CD4-positive, alpha-beta T cell (primary cell): ENCODE measurements at regions not wholly inside any gene's neighbourhood (a gene's known extent, or its start where the extent isn't known, plus 50 kb on each side); places are given as distances from the start of the nearest gene placed in this dataset.

Experiments
- ATAC-seq: fragments of 200-7000 bp; cut with Tn5 transposase; one replicate; pipeline ENCODE4 v1.10.0; 2022; ENCODE audit warnings: mild to moderate bottlenecking; ENCODE audit not compliant: poor library complexity
- CTCF ChIA-PET: fragments of 350-600 bp; sonication (Branson Sonifier 250); formaldehyde crosslinking; loops from one replicate; lab custom pipeline; 2021; ENCODE audit warnings: antibody characterized with exemption, inconsistent platforms; lab: Charles Lee
- POLR2A ChIA-PET: fragments of 350-600 bp; sonication (Branson Sonifier 250); formaldehyde crosslinking; loops from one replicate; lab custom pipeline; 2021; ENCODE audit warnings: antibody characterized with exemption, inconsistent platforms; lab: Charles Lee
- DNase-seq, 14 experiments: peaks; one replicate each; pipeline ENCODE4 v3.0.0-alpha.2; 2013 to 2020; ENCODE audit warnings: mixed read lengths in 2 of 14
- H3K27ac ChIP-seq, 2 donors: one replicate each; pipeline versions ENCODE4 v1.5.1 to v1.7.0; 2013; ENCODE audit warnings: low read length in 2 of 2, low read depth in 1 of 2, mild to moderate bottlenecking in 1 of 2
- H3K27me3 ChIP-seq, 2 experiments: 1 replicate in 1 of 2; 2 replicates in 1 of 2; pipeline versions ENCODE4 v1.6.1 to v1.7.0; 2013; ENCODE audit warnings: low read length in 2 of 2, control low read depth in 1 of 2, mild to moderate bottlenecking in 1 of 2, moderate library complexity in 1 of 2; ENCODE audit not compliant: insufficient read depth in 2 of 2, control insufficient read depth in 1 of 2
- H3K36me3 ChIP-seq: one replicate; pipeline ENCODE4 v1.6.1; 2013; ENCODE audit warnings: low read length, control low read depth; ENCODE audit not compliant: insufficient read depth
- H3K4me1 ChIP-seq: one replicate; pipeline ENCODE4 v1.6.1; 2013; ENCODE audit warnings: low read length, control low read depth; ENCODE audit not compliant: insufficient read depth
- H3K4me3 ChIP-seq: one replicate; pipeline ENCODE4 v1.5.1; 2013; ENCODE audit warnings: mild to moderate bottlenecking, low read length, moderate library complexity
- H3K9me3 ChIP-seq, 2 experiments: 1 replicate in 1 of 2; 2 replicates in 1 of 2; pipeline versions ENCODE4 v1.6.1 to v1.7.0; 2013; ENCODE audit warnings: low read length in 2 of 2, mild to moderate bottlenecking in 2 of 2, control low read depth in 1 of 2, moderate library complexity in 1 of 2; ENCODE audit not compliant: control insufficient read depth in 1 of 2, insufficient read depth in 1 of 2
- H3K27ac Mint-ChIP-seq: one replicate; pipeline ENCODE4 v1.8.0; 2020; ENCODE audit warnings: mixed read lengths
- H3K27me3 Mint-ChIP-seq: one replicate; pipeline ENCODE4 v1.8.0; 2021; ENCODE audit warnings: mixed read lengths
- H3K36me3 Mint-ChIP-seq: one replicate; pipeline ENCODE4 v1.8.0; 2021; ENCODE audit warnings: low read depth, mixed read lengths
- H3K4me1 Mint-ChIP-seq: one replicate; pipeline ENCODE4 v1.8.0; 2021; ENCODE audit warnings: low read depth, mixed read lengths
- H3K4me3 Mint-ChIP-seq: one replicate; pipeline ENCODE4 v1.8.0; 2020; ENCODE audit warnings: mild to moderate bottlenecking, mixed read lengths
- H3K9me3 Mint-ChIP-seq: one replicate; pipeline ENCODE4 v1.8.0; 2020; ENCODE audit warnings: mixed read lengths
- intact Hi-C, 2 experiments: fragments of 100-400 bp; cut with DNase I in 1 of 2; cut with micrococcal nuclease in 1 of 2; formaldehyde crosslinking; loops; one replicate each; pipeline versions ENCODE4 v1.15.1 to v1.9.0; 2023 to 2025; cut with DNase I, micrococcal nuclease
- TF ChIP-seq, protein P1 (sequence below): fragments of 200-600 bp; IDR thresholded peaks from one replicate; pipeline ENCODE4 v1.8.0; 2022; ENCODE audit warnings: antibody characterized with exemption, mild to moderate bottlenecking

DNA sequence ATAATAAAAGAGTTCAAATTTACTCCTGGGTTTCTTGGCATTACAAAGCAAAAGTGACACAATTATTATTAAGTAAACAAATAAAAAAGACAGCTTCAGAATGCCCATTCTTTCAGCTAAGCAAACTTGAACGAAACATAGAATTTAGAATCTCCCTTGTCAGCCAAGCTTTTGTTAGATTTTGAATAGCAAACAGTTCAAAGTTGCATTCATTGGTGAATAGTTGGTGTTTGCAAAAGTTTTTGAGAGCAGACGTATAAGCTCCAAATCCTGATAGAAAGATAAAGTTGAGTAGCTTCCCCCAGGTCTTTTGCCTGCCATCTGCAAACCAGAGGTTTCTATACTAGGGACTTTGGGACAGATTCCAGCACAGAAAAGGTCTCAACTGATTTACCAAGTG is 434.3 kb upstream of the TNP1 start:
- TF ChIP-seq, protein P1, sequence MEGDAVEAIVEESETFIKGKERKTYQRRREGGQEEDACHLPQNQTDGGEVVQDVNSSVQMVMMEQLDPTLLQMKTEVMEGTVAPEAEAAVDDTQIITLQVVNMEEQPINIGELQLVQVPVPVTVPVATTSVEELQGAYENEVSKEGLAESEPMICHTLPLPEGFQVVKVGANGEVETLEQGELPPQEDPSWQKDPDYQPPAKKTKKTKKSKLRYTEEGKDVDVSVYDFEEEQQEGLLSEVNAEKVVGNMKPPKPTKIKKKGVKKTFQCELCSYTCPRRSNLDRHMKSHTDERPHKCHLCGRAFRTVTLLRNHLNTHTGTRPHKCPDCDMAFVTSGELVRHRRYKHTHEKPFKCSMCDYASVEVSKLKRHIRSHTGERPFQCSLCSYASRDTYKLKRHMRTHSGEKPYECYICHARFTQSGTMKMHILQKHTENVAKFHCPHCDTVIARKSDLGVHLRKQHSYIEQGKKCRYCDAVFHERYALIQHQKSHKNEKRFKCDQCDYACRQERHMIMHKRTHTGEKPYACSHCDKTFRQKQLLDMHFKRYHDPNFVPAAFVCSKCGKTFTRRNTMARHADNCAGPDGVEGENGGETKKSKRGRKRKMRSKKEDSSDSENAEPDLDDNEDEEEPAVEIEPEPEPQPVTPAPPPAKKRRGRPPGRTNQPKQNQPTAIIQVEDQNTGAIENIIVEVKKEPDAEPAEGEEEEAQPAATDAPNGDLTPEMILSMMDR, result no peak
- H3K4me3 Mint-ChIP-seq, result no peak overlapping the region

DNA sequence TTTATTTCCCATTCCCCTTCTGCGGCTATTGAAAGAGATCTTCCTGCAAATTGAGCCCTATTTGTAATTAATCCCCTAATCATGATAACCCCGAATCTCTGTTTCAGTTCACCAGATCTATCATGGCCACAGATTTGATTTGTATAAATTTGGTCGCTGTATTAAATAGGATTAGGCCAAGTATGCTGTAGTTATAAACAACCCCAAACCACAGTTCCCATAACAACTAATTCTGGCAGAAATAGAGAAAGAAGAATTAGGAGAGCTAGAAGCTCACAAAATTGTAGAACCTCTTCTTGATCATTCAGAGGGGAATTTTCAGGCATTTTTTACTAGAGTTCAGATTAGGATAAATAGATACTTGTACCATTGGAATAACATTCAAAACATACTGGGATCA is 433.7 kb upstream of the TNP1 start:
- H3K36me3 Mint-ChIP-seq, result no peaks in the 10 kb centered on the region
- TF ChIP-seq, protein P1, result no peak

More for the DNA sequence above, 434.3 kb upstream of the TNP1 start:
- peaks cover 0 to 4% of the 10 kb centered on the region in 2 experiments for H3K9me3 ChIP-seq
- DNase-seq, result no peak
- Mint-ChIP-seq H3K9me3 (no peaks in the 10 kb centered on the region), H3K4me1 (no peaks in the 10 kb centered on the region), H3K27me3 (no peaks in the 10 kb centered on the region), H3K27ac (no peak overlapping the region), H3K36me3 (no peaks in the 10 kb centered on the region)
- H3K4me3 ChIP-seq, result no peak overlapping the region
- H3K4me1 ChIP-seq, result no peaks in the 10 kb centered on the region
- no peaks in the 10 kb centered on the region for H3K36me3 ChIP-seq
- no peak for ATAC-seq
- H3K27ac ChIP-seq, result no peak overlapping the region
- CTCF ChIA-PET, result no interaction called here
- POLR2A ChIA-PET, result no interaction called here
- intact Hi-C loops, result no loop called here
- no peaks in the 10 kb centered on the region for H3K27me3 ChIP-seq

DNA sequence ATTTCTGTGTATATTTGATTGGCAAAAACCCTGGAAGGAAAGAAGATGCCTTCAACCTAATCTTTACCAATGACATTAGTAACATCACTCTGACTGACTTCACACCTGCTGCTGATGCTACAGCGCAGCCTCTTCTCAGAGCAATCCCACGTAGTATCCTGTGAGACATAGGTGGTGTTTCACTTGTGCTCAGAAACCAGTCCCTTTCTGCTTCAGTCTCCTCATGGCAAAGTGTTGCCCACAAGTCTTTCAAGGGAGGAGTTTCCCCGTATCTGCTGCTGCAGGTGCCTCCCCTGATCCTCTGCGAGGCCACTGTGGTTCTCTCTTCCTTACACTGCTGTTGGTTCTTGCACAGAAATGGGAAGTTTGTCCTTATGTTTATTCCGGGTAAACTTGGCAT is 433.2 kb upstream of the TNP1 start:
- POLR2A ChIA-PET, result no interaction called here
- H3K4me3 Mint-ChIP-seq, result no peak overlapping the region
- H3K27me3 ChIP-seq, result no peaks in the 10 kb centered on the region
- CTCF ChIA-PET, result no interaction called here
- no peaks in the 10 kb centered on the region for H3K9me3 Mint-ChIP-seq
- TF ChIP-seq, protein P1, result no peak
- DNase-seq (no peak), ATAC-seq (no peak)
- H3K4me1 Mint-ChIP-seq, result no peaks in the 10 kb centered on the region
- no peaks in the 10 kb centered on the region for H3K4me1 ChIP-seq
- H3K27me3 Mint-ChIP-seq, result no peaks in the 10 kb centered on the region
- intact Hi-C loops, result no loop called here
- no peak overlapping the region for H3K4me3 ChIP-seq
- H3K9me3 ChIP-seq, result peaks cover 0 to 4% of the 10 kb centered on the region in 2 experiments
- no peaks in the 10 kb centered on the region for H3K36me3 Mint-ChIP-seq
- H3K36me3 ChIP-seq, result no peaks in the 10 kb centered on the region
- H3K27ac ChIP-seq, result no peak overlapping the region
- H3K27ac Mint-ChIP-seq, result no peak overlapping the region

More for the DNA sequence above, 433.7 kb upstream of the TNP1 start:
- no peak overlapping the region for H3K27ac ChIP-seq
- no peaks in the 10 kb centered on the region for H3K4me1 ChIP-seq
- H3K4me3 ChIP-seq, result no peak overlapping the region
- intact Hi-C loops, result no loop called here
- peaks cover 0 to 4% of the 10 kb centered on the region in 2 experiments for H3K9me3 ChIP-seq
- ChIA-PET POLR2A (no interaction called here), CTCF (no interaction called here)
- no peak overlapping the region for H3K27ac Mint-ChIP-seq
- no peaks in the 10 kb centered on the region for H3K27me3 Mint-ChIP-seq
- ATAC-seq, result no peak
- no peak overlapping the region for H3K4me3 Mint-ChIP-seq
- no peaks in the 10 kb centered on the region for H3K9me3 Mint-ChIP-seq
- H3K4me1 Mint-ChIP-seq, result no peaks in the 10 kb centered on the region
- H3K36me3 ChIP-seq, result no peaks in the 10 kb centered on the region
- DNase-seq, result no peak
- H3K27me3 ChIP-seq, result no peaks in the 10 kb centered on the region
